ENCODE measurements at regions not wholly inside any gene's neighbourhood (a gene's known extent, or its start where the extent isn't known, plus 50 kb on each side); places are given as distances from the start of the nearest gene placed in this dataset.

DNA sequence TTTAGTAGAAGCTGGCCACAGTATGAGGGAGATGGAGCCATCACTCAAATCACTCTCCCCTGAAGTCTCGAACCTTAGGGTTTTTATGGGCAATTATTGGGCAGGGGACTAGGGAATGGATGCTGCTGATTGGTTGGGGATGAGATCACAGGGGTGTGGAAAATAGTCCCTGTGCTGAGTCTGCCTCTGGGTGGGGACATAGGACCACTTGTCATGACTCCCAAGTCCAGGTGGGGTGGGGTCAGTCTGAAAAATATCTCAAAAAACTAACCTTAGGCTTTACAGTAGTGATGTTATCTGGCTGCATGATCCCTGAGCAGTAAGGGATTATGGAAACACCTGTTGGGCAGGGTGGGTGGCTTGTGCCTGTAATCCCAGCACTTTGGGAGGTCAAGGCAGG is 98.6 kb downstream of the XRCC2 start:
- H3K4me1 Mint-ChIP-seq: no peaks in the 10 kb centered on the region; the same call in 2 of the 3 replicates
- peaks cover 12% of the 10 kb centered on the region; the same call in 2 of the 3 replicates for H3K9me3 Mint-ChIP-seq
- H3K4me3 ChIP-seq: no peak overlapping the region
- H2AFZ ChIP-seq: no peak overlapping the region
- no peaks in the 10 kb centered on the region for H3K4me1 ChIP-seq (ENCODE audit: insufficient read depth)
- H3K27ac ChIP-seq (ENCODE audit: low read depth): no peak overlapping the region
- TF ChIP-seq ZNF114 (CRISPR knock-in tag; IDR thresholded peaks at IDR 0.05) (no peak), EZH2 (IDR thresholded peaks at IDR 0.05; ENCODE audit: low read depth, unreplicated experiment) (no peak), STAT1 (IDR thresholded peaks at IDR 0.05; ENCODE audit: unreplicated experiment) (no peak)
- TF ChIP-seq, protein P1, sequence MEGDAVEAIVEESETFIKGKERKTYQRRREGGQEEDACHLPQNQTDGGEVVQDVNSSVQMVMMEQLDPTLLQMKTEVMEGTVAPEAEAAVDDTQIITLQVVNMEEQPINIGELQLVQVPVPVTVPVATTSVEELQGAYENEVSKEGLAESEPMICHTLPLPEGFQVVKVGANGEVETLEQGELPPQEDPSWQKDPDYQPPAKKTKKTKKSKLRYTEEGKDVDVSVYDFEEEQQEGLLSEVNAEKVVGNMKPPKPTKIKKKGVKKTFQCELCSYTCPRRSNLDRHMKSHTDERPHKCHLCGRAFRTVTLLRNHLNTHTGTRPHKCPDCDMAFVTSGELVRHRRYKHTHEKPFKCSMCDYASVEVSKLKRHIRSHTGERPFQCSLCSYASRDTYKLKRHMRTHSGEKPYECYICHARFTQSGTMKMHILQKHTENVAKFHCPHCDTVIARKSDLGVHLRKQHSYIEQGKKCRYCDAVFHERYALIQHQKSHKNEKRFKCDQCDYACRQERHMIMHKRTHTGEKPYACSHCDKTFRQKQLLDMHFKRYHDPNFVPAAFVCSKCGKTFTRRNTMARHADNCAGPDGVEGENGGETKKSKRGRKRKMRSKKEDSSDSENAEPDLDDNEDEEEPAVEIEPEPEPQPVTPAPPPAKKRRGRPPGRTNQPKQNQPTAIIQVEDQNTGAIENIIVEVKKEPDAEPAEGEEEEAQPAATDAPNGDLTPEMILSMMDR (conservative IDR thresholded peaks at IDR 0.05; ENCODE audit: low read depth in 2 of 2): peak in 1 of 2 experiments; percentile 18; a peak in 1 of 4 replicates
- H3K36me3 Mint-ChIP-seq (ENCODE audit: low read depth): 0 out of 3 replicates have a peak, but pooled peaks cover 6% of the 10 kb centered on the region
- no peaks in the 10 kb centered on the region for H3K9me2 ChIP-seq (ENCODE audit: insufficient read depth)
- H3K79me2 ChIP-seq (replicated peaks; ENCODE audit: insufficient read depth): no peaks in the 10 kb centered on the region
- no peak overlapping the region for H3K4me2 ChIP-seq
- no peaks in the 10 kb centered on the region for H3K36me3 ChIP-seq (ENCODE audit: insufficient read depth)
- H3F3A ChIP-seq (replicated peaks; ENCODE audit: low read depth): no peaks in the 10 kb centered on the region
- H3K27ac Mint-ChIP-seq: no peak overlapping the region
- H4K20me1 ChIP-seq (replicated peaks; ENCODE audit: insufficient read depth): no peaks in the 10 kb centered on the region
- DNase-seq (ENCODE audit: low spot score) (no peak), ATAC-seq (no peak)
- no peaks in the 10 kb centered on the region for H3K27me3 Mint-ChIP-seq (ENCODE audit: insufficient read depth, low read depth, poor library complexity)
- H3K4me3 Mint-ChIP-seq: no peak overlapping the region
- H3K27me3 ChIP-seq (ENCODE audit: insufficient read depth): no peaks in the 10 kb centered on the region

DNA sequence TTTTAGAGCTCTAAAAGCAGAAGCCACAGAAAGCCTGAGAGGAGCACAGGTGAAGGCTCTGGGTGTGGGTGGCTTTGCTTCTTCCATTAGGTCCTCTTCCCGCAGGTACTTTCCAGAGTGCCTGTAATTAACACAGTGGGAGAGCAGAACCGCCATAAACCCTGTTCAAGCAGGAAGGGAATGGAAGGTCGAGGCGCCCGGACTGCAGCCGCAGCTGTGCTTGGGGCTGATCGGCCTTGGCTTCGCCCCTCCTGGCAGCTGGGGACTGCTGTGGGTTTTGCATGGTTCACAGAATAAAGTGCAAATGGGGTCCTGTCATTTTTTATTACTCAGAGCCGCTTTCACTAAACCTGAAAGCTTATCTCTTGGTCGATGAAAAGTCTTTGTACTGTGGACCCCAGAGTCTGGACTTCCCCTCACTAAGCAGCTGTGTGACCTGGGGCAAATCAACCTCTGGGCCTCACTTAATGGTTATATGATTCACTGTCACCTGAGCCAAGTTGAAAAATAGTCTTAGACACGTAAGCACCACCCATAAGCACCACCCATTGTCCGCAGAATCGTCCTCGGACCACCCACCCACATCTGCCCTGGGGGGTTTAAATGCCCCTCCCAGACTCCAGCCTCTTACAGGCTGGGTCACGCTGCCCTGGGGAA is 100.9 kb downstream of the XRCC2 start:
- no peak for ATAC-seq
- no peak overlapping the region for H3K4me2 ChIP-seq
- H3K79me2 ChIP-seq (replicated peaks; ENCODE audit: insufficient read depth): no peaks in the 10 kb centered on the region
- no peak overlapping the region for H2AFZ ChIP-seq
- Mint-ChIP-seq H3K4me3 (no peak overlapping the region), H3K4me1 (no peaks in the 10 kb centered on the region; the same call in 2 of the 3 replicates), H3K36me3 (ENCODE audit: low read depth) (0 out of 3 replicates have a peak, but pooled peaks cover 6% of the 10 kb centered on the region), H3K27me3 (ENCODE audit: insufficient read depth, low read depth, poor library complexity) (no peaks in the 10 kb centered on the region), H3K9me3 (peaks cover 12% of the 10 kb centered on the region; the same call in 2 of the 3 replicates), H3K27ac (no peak overlapping the region)
- no peaks in the 10 kb centered on the region for H3K36me3 ChIP-seq (ENCODE audit: insufficient read depth)
- no peaks in the 10 kb centered on the region for H4K20me1 ChIP-seq (replicated peaks; ENCODE audit: insufficient read depth)
- no peak overlapping the region for H3K4me3 ChIP-seq
- DNase-seq (ENCODE audit: low spot score): no peak
- no peaks in the 10 kb centered on the region for H3K4me1 ChIP-seq (ENCODE audit: insufficient read depth)
- H3F3A ChIP-seq (replicated peaks; ENCODE audit: low read depth): no peaks in the 10 kb centered on the region
- TF ChIP-seq, protein P2, sequence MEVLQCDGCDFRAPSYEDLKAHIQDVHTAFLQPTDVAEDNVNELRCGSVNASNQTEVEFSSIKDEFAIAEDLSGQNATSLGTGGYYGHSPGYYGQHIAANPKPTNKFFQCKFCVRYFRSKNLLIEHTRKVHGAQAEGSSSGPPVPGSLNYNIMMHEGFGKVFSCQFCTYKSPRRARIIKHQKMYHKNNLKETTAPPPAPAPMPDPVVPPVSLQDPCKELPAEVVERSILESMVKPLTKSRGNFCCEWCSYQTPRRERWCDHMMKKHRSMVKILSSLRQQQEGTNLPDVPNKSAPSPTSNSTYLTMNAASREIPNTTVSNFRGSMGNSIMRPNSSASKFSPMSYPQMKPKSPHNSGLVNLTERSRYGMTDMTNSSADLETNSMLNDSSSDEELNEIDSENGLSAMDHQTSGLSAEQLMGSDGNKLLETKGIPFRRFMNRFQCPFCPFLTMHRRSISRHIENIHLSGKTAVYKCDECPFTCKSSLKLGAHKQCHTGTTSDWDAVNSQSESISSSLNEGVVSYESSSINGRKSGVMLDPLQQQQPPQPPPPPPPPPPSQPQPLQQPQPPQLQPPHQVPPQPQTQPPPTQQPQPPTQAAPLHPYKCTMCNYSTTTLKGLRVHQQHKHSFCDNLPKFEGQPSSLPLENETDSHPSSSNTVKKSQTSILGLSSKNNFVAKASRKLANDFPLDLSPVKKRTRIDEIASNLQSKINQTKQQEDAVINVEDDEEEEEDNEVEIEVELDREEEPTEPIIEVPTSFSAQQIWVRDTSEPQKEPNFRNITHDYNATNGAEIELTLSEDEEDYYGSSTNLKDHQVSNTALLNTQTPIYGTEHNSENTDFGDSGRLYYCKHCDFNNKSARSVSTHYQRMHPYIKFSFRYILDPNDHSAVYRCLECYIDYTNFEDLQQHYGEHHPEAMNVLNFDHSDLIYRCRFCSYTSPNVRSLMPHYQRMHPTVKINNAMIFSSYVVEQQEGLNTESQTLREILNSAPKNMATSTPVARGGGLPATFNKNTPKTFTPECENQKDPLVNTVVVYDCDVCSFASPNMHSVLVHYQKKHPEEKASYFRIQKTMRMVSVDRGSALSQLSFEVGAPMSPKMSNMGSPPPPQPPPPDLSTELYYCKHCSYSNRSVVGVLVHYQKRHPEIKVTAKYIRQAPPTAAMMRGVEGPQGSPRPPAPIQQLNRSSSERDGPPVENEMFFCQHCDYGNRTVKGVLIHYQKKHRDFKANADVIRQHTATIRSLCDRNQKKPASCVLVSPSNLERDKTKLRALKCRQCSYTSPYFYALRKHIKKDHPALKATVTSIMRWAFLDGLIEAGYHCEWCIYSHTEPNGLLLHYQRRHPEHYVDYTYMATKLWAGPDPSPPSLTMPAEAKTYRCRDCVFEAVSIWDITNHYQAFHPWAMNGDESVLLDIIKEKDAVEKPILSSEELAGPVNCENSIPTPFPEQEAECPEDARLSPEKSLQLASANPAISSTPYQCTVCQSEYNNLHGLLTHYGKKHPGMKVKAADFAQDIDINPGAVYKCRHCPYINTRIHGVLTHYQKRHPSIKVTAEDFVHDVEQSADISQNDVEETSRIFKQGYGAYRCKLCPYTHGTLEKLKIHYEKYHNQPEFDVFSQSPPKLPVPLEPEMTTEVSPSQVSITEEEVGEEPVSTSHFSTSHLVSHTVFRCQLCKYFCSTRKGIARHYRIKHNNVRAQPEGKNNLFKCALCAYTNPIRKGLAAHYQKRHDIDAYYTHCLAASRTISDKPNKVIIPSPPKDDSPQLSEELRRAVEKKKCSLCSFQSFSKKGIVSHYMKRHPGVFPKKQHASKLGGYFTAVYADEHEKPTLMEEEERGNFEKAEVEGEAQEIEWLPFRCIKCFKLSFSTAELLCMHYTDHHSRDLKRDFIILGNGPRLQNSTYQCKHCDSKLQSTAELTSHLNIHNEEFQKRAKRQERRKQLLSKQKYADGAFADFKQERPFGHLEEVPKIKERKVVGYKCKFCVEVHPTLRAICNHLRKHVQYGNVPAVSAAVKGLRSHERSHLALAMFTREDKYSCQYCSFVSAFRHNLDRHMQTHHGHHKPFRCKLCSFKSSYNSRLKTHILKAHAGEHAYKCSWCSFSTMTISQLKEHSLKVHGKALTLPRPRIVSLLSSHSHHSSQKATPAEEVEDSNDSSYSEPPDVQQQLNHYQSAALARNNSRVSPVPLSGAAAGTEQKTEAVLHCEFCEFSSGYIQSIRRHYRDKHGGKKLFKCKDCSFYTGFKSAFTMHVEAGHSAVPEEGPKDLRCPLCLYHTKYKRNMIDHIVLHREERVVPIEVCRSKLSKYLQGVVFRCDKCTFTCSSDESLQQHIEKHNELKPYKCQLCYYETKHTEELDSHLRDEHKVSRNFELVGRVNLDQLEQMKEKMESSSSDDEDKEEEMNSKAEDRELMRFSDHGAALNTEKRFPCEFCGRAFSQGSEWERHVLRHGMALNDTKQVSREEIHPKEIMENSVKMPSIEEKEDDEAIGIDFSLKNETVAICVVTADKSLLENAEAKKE (CRISPR knock-in tag; IDR thresholded peaks at IDR 0.05): no peak
- TF ChIP-seq NANOG (IDR thresholded peaks at IDR 0.05; ENCODE audit: borderline replicate concordance) (no peak), EZH2phosphoT487 (IDR thresholded peaks at IDR 0.05; ENCODE audit: unreplicated experiment) (no peak), CREB1 (CRISPR knock-in tag; IDR thresholded peaks at IDR 0.05; ENCODE audit: low read depth) (no peak)
- TF ChIP-seq, protein P3, sequence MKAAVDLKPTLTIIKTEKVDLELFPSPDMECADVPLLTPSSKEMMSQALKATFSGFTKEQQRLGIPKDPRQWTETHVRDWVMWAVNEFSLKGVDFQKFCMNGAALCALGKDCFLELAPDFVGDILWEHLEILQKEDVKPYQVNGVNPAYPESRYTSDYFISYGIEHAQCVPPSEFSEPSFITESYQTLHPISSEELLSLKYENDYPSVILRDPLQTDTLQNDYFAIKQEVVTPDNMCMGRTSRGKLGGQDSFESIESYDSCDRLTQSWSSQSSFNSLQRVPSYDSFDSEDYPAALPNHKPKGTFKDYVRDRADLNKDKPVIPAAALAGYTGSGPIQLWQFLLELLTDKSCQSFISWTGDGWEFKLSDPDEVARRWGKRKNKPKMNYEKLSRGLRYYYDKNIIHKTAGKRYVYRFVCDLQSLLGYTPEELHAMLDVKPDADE (IDR thresholded peaks at IDR 0.05): no peak
- H3K27me3 ChIP-seq (ENCODE audit: insufficient read depth): no peaks in the 10 kb centered on the region
- no peak overlapping the region for H3K27ac ChIP-seq (ENCODE audit: low read depth)
- H3K9me2 ChIP-seq (ENCODE audit: insufficient read depth): no peaks in the 10 kb centered on the region
